Stimulated activated CD4-positive, alpha-beta T cell treated with anti-CD3 and anti-CD28 coated beads, Interleukin-15, amount 100 ng/mL, for 48 hours (primary cell): ENCODE measurements at regions not wholly inside any gene's neighbourhood (a gene's known extent, or its start where the extent isn't known, plus 50 kb on each side); places are given as distances from the start of the nearest gene placed in this dataset.
"Not testable (repeated sequence)": the region's sequence is repeated elsewhere in the genome, so short reads cannot be mapped to it uniquely, and the experiment has no call there.

Experiments used
- DNase-seq, 2 donors: peaks; one replicate each; pipeline ENCODE4 v3.0.0-alpha.2; 2020; ENCODE audit warnings: low read depth in 2 of 2

- no peak for DNase-seq
These were observed 170.2 kb upstream of the BET1 start for GRCh38 chr7:94174375-94174774.

DNA sequence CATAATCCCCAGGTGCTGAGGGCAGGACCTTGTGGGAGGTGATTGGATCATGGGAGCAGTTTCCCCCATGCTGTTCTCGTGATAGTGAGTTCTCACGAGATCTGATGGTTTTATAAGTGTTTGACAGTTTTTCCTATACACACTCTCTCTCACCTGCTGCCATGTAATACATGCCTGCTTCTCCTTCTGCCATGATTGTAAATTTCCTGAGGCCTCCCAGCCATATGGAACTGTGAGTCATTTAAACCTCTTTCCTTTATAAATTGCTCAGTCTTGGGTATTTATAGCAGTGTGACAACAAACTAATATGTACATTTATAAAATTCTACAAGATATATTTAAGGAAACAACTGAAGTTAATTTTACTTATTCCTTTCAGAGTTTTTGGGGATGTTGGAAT is 170.8 kb upstream of the BET1 start:
- no peak for DNase-seq

GRCh38 chr7:94176694-94177200 is 172.6 kb upstream of the BET1 start:
- DNase-seq = no peak

GRCh38 chr7:94177441-94177840 is 173.3 kb upstream of the BET1 start:
- DNase-seq = no peak

- DNase-seq = no peak
These were observed 174.1 kb upstream of the BET1 start for GRCh38 chr7:94178230-94178629.

DNA sequence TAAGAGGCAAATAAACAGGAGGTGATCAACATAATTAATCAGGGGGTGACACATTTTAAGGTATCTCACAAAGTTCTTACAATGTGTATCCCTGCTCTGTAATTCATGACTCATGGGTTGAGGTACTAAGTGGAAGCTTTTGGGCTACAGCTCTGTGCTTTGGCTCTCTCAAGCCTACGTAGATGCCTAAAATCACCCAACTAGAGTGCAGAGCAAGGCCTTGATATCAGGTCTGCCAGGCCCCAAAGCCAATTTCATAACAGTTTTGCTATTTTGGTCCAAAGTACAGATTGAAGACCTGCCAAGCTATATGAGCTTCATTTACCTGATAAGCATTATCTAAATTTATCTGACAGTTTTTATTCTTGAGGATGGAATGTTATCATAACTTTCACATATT is 175.3 kb upstream of the BET1 start:
- DNase-seq = no peak

GRCh38 chr7:94182066-94182465 is 177.9 kb upstream of the BET1 start:
- no peak for DNase-seq

- no peak for DNase-seq
These were observed 178.6 kb upstream of the BET1 start for GRCh38 chr7:94182721-94183120.

DNA sequence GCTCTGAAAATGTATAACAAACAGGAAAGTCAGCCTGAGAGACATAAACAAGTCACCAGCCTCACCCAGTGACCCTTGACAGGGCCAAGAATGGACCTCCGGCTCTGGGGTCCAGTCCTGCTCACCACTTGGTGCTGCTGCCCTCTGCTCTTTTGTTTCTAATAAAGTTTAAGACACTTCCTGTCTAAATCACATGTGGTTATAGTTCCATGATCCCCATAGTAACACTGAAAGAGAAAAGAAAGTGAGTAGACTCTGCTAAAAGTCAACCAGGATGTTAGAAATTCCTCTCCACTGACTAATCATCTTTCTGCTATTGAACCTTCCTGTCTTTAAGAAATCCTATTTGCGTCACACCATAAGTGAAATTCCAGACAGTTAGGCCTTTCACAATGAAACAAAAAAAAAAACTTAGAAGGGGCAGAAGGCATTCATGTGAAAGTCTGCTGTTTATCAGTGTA is 179.2 kb upstream of the BET1 start:
- no peak for DNase-seq

DNA sequence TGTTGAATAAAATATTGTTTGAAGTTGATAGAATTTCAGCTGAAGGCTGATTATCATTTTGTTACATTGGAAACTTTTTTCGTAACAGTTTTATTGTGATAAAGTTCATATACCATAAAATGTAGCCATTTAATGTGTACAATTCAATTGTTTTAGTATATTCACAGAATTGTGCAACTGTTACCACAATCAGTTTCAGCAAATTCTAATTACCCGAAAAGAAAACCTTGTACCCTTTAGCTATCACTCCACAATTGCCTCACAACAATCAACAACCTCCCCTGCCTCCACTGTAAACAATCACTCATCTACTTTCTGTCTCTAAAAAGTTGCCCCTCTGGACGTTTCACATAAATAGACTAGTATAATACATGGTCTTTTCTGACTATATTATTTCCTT is 179.7 kb upstream of the BET1 start:
- no peak for DNase-seq

DNA sequence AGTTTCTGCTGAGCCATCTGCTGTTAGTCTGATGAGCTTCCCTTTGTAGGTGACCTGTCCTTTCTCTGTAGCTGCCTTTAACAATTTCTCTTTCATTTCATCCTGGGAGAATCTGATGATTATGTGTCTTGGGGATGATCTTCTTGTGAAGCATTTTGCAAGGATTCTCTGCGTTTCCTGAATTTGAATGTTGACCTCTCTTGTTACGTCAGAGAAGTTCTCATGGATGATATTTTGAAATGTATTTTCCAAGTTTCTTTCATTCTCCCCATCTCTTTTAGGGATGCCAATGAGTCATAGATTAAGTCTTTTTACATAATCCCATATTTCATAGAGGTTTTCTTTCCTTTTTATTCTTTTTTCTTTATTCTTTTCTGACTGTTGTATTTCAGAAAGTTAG is 184.2 kb upstream of the BET1 start:
- no peak for DNase-seq

DNA sequence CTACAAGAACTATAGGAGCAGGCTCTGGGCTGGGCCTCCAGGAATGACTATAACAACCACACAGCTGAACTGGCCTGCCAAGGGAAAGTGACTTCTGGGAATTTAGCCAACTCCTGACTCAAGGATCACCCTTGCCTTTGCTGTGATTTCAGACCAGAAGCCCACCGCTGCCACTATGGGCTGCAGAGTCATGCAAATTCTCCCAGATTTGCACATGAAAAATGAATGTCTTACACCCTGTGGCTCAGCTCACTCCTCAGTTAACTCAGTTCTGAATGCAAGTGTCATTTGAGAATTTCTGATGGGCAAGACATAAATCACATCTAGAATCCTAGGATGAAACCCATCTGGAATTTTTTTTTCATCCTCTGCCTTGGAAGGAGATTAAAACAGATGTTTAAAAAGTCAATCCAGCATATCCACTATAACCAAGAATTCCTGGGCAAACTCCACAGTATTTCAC is 186.5 kb upstream of the BET1 start:
- DNase-seq = no peak

DNA sequence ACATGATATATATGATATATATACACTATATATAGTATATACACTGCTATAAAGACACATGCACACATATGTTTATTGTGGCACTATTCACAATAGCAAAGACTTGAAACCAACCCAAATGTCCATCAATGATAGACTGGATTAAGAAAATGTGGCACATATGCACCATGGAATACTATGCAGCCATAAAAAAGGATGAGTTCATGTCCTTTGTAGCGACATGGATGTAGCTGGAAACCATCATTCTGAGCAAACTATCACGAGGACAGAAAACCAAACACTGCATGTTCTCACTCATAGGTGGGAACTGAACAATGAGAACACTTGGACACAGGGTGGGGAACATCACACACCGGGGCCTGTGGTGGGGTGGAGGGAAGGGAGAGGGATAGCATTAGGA is 190.3 kb upstream of the BET1 start:
- not testable (repeated sequence) for DNase-seq

DNA sequence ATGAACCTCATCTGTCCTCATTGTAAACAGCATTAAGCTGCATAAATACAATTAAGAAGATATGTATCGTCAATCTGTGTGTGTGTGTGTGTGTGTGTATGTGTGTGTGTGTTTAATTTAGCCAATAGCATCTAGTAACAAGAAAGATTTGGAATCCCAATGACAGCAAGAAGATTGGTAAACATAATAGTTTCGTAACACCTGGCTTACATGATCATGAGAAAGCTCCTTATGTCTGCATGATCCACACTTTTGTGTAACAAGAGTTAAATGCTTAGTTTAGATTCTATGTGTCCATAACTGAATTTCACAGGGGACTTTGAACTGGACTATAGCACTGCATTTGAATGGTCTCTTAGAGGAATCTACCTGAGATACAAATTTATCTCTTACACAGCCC is 191.0 kb upstream of the BET1 start:
- DNase-seq = no peak

GRCh38 chr7:94195813-94196212 is 191.7 kb upstream of the BET1 start:
- DNase-seq = no peak

DNA sequence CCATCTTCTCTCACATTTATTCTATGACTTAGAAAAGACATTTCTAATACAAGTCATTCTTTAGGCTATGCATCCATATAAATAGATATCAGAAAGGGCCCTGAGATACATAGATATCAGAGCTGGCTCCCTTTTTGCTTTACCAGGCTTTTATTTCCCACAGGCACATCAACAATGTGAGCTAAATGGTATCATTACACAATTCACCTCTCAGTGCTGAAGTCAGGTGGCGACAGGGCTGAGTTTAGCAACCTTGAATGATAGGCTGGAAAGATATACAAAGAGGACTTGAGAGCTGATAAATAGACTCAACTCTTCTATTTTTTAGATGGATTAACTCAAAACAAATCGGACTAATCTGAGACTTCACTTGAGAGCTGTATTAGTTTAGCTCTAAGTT is 189.2 kb upstream of the COL1A2 start:
- DNase-seq = no peak

- no peak for DNase-seq
These were observed 188.4 kb upstream of the COL1A2 start for GRCh38 chr7:94206295-94206694.

DNA sequence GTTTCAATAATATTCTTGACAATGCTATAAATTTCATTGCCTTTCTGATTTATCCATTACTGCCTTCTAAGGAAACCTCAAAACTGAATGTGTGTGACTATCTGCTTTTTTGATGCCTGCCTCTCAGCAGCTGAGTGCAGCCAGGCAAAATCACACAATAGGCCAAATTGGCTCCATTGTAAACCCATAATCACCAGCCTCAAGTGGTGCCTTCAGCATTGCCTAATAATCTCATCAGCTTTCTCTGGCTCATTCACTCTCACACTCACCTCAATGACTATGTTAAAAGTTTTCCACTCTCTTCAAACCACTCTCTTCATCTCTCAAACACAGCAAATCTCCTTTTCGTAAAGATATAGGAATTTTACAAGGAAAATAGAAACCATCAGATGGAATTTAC is 182.5 kb upstream of the COL1A2 start:
- no peak for DNase-seq

- no peak for DNase-seq
These were observed 177.7 kb upstream of the COL1A2 start for GRCh38 chr7:94216944-94217461.

DNA sequence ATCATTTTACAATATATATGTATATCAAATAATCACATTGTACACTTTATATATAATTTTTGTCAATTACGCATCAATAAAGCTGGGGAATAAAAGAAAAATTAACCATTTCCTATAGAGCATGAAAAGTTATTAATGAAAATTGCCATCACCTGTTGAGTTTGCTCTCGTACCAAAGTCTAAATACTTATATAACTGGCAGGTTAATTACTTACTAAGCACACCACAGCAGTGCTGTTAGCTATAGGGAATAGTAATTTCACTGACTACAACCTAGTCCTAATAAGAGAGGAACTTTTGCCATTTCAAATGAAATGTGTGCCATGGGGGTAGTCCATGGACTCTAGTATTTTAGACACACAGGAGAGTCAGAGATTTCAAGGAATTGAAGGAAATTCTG is 176.9 kb upstream of the COL1A2 start:
- DNase-seq = no peak

- no peak for DNase-seq
These were observed 172.2 kb upstream of the COL1A2 start for GRCh38 chr7:94222516-94222915.

DNA sequence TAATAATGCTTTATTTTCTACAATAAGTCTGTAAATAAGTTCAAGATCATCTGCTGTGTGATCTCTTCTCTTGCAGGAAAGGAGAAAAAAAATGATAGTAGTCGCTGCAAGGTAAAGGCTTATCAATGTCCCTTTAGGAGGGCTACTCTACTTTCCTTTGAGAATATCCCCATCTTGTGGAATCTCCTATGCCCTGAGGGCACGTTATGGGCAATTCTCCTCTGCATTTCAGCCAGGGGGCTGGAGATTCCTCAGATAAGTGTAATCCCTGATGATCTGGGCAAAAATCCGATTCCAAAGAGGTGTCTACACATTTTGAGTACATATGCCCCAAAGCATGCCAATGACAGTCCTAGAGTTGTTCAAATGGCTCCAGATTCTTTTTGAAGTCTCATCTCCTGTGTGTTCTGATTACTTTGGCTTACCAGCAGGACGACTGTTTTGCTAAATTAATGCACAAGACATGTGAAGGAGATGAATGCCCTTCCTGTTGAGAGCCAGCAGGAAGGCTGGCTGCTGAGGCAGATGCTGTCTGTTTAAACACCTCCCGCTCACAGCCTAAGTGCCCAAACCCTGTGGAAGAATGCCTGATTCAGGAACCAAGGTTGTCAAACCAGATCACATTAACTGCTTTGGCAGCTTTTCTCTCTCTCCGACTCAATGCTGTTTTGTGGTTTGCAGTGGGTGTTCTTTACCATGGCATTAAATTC is 171.2 kb upstream of the COL1A2 start:
- DNase-seq = no peak

- no peak for DNase-seq
These were observed 166.5 kb upstream of the COL1A2 start for GRCh38 chr7:94228223-94228622.

DNA sequence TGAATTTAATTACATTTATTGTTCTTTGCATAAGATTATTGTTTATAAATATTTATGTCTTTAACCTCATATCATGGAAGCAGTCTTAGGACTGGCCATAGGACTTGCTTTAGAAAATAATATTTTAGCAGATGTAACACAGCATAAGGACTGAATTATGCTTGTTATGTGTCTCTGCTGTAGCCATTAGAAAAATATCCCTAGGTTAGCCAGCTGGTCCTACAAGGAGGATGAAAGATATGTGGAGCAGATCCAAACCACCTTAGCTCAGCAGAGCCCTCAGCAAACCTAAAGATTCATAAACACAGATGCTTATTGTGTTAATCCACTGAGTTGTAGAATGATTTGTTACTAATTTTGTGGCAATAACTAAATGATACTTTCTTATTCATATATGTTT is 166.0 kb upstream of the COL1A2 start:
- DNase-seq = no peak
